Left kidney (tissue), 1 donor: ENCODE measurements at regions not wholly inside any gene's neighbourhood (a gene's known extent, or its start where the extent isn't known, plus 50 kb on each side); places are given as distances from the start of the nearest gene placed in this dataset.

ENCODE experiments used
- DNase-seq: peaks from one replicate; pipeline ENCODE4 v3.0.0-alpha.2; 2013

GRCh38 chr1:163406772-163407171, 85.0 kb downstream of the NUF2 start:
- no peak for DNase-seq

- DNase-seq: no peak
Observed at GRCh38 chr1:163408262-163408661, 86.5 kb downstream of the NUF2 start.

GRCh38 chr1:163410073-163410999, 88.6 kb downstream of the NUF2 start:
- DNase-seq: peak; percentile 87

- no peak for DNase-seq
Observed at GRCh38 chr1:163412221-163412620, 90.5 kb downstream of the NUF2 start.

GRCh38 chr1:163414778-163415177, 93.0 kb downstream of the NUF2 start:
- DNase-seq: no peak

GRCh38 chr1:163421701-163422100, 99.9 kb downstream of the NUF2 start:
- no peak for DNase-seq

GRCh38 chr1:163422738-163423404, 101.1 kb downstream of the NUF2 start:
- DNase-seq: no peak

GRCh38 chr1:163426505-163427251, 104.9 kb downstream of the NUF2 start:
- DNase-seq: no peak

GRCh38 chr1:163427279-163427678, 105.5 kb downstream of the NUF2 start:
- no peak for DNase-seq

- DNase-seq: no peak
Observed at GRCh38 chr1:163436140-163436812, 114.5 kb downstream of the NUF2 start.

- DNase-seq: no peak
Observed at GRCh38 chr1:163439471-163439870, 117.7 kb downstream of the NUF2 start.

GRCh38 chr1:163440090-163440489, 118.3 kb downstream of the NUF2 start:
- DNase-seq: no peak

GRCh38 chr1:163442231-163442879, 120.6 kb downstream of the NUF2 start:
- DNase-seq: no peak

- no peak for DNase-seq
Observed at GRCh38 chr1:163442895-163443294, 121.1 kb downstream of the NUF2 start.

GRCh38 chr1:163443863-163444262, 122.1 kb downstream of the NUF2 start:
- no peak for DNase-seq

- no peak for DNase-seq
Observed at GRCh38 chr1:163444665-163445064, 122.9 kb downstream of the NUF2 start.

- DNase-seq: no peak
Observed at GRCh38 chr1:163450986-163451385, 129.2 kb downstream of the NUF2 start.

- no peak for DNase-seq
Observed at GRCh38 chr1:163459539-163459938, 137.8 kb downstream of the NUF2 start.

GRCh38 chr1:163467289-163467688, 145.5 kb downstream of the NUF2 start:
- DNase-seq: no peak

- DNase-seq: peak; percentile 28
Observed at GRCh38 chr1:163471779-163472650, 150.3 kb downstream of the NUF2 start.
